IgD-negative memory B cell (primary cell): ENCODE measurements at regions not wholly inside any gene's neighbourhood (a gene's known extent, or its start where the extent isn't known, plus 50 kb on each side); places are given as distances from the start of the nearest gene placed in this dataset.

ENCODE experiments used
- H3K27ac Mint-ChIP-seq, 3 donors: one replicate each; pipeline ENCODE4 v1.8.0; 2020 to 2022; ENCODE audit warnings: mild to moderate bottlenecking in 3 of 3, mixed read lengths in 3 of 3, moderate library complexity in 1 of 3
- H3K27me3 Mint-ChIP-seq: one replicate; pipeline ENCODE4 v1.8.0; 2021; ENCODE audit warnings: mixed read lengths
- H3K36me3 Mint-ChIP-seq: one replicate; pipeline ENCODE4 v1.8.0; 2020; ENCODE audit warnings: mild to moderate bottlenecking, mixed read lengths
- H3K4me1 Mint-ChIP-seq, 3 donors: one replicate each; pipeline ENCODE4 v1.8.0; 2020 to 2022; ENCODE audit warnings: mixed read lengths in 3 of 3, mild to moderate bottlenecking in 1 of 3
- H3K4me3 Mint-ChIP-seq, 4 donors: one replicate each; pipeline ENCODE4 v1.8.0; 2020 to 2022; ENCODE audit warnings: mild to moderate bottlenecking in 4 of 4, mixed read lengths in 4 of 4, moderate library complexity in 3 of 4
- H3K9me3 Mint-ChIP-seq, 3 donors: one replicate each; pipeline ENCODE4 v1.8.0; 2020 to 2021; ENCODE audit warnings: mixed read lengths in 3 of 3, mild to moderate bottlenecking in 1 of 3

DNA sequence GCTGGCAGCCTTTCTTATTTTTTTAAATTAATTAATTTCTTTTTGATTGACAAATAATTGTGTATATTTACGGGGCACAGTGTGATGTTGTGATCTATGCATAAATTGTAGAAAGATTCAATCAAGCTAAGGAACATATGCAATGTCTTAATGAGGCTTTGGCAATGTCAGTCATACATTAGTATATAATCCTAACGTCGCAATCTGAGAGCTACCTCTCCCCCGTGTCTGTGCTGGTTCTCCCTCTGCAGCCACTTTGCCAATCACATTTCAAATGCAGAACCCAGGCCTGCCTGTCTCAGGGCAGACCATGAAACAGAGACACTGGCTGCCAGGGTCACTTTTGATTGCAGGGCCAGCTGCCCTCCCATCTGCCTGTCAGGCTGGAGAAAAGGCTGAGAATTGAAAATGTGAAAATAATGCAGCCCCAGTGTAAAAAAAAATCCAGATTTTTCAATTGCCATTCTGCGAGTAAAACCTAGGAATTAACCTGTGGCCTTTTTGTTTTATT, 56.3 kb downstream of the SLC24A2 start:
- peaks cover 0 to 2% (median 0%) of the 10 kb centered on the region in 3 donors for H3K9me3 Mint-ChIP-seq
- no peaks in the 10 kb centered on the region for H3K27me3 Mint-ChIP-seq
- H3K4me3 Mint-ChIP-seq: no peak overlapping the region
- H3K36me3 Mint-ChIP-seq: no peaks in the 10 kb centered on the region
- H3K27ac Mint-ChIP-seq: no peak overlapping the region
- no peaks in the 10 kb centered on the region for H3K4me1 Mint-ChIP-seq

DNA sequence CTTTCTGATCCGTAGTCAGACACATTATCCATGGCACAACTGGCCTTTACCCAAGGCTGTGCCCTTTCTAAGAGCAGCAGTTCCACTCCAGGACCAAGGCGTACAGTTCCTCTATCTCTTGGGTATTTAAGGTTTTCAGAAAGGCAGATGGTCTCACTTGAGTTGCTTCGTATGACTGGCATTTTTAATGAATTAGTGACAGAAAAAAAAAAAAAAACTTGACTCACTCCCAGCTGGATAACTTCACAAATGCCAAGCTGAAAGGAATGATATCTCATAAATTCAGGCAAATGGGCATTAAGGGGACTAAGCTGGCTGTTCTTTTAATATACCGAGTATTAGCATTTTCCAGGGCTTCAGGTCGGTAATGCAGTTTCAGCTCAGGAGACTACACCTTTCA, 60.7 kb downstream of the SLC24A2 start:
- Mint-ChIP-seq H3K27ac (no peak overlapping the region), H3K4me1 (peaks cover 0 to 1% (median 0%) of the 10 kb centered on the region in 3 donors), H3K27me3 (no peaks in the 10 kb centered on the region), H3K4me3 (no peak overlapping the region), H3K9me3 (no peaks in the 10 kb centered on the region), H3K36me3 (no peaks in the 10 kb centered on the region)

DNA sequence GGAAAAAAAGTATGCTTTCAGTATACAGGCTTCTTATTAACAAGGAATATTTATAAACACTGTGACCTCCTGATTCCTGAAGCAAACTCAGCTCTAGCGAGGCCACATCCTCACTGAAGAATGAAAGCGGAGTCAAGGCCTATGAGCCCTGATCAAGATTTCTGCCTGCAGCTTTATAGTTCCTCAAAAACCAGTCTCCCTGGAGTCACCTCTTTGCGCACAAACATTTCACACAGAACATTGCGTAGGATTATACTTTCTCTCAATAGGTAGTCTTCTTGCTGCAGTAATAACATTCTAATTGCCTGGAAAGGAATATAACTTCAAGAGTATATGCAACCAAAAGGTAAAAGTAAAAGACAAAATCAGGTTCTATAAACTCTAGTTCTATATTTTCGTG, 62.9 kb downstream of the SLC24A2 start:
- no peaks in the 10 kb centered on the region for H3K9me3 Mint-ChIP-seq
- no peaks in the 10 kb centered on the region for H3K36me3 Mint-ChIP-seq
- no peaks in the 10 kb centered on the region for H3K27me3 Mint-ChIP-seq
- no peak overlapping the region for H3K4me3 Mint-ChIP-seq
- H3K27ac Mint-ChIP-seq: no peak overlapping the region
- H3K4me1 Mint-ChIP-seq: peaks cover 0 to 1% (median 0%) of the 10 kb centered on the region in 3 donors

DNA sequence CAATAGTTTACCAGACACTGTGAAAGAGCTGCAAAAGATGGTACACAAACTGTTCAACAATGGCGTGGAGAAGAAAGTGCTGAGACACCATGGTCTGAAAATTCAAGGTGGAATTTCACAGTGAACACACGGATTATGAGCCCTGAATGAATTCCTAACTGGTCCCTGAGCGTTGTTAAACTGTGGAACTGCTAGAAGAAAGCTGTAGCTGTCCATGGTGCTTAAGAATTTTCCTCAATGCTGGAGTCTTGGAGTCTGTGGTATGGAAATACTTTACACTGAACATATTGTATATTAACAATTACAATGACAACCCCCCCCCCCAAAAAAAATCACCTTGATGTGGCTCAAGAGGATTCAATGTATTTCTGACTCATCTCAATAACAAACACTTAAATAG, 68.5 kb downstream of the SLC24A2 start:
- Mint-ChIP-seq H3K9me3 (peaks cover 0 to 2% (median 0%) of the 10 kb centered on the region in 3 donors), H3K4me3 (no peak overlapping the region), H3K36me3 (no peaks in the 10 kb centered on the region), H3K4me1 (peaks cover 0 to 1% (median 0%) of the 10 kb centered on the region in 3 donors), H3K27ac (no peak overlapping the region), H3K27me3 (no peaks in the 10 kb centered on the region)

DNA sequence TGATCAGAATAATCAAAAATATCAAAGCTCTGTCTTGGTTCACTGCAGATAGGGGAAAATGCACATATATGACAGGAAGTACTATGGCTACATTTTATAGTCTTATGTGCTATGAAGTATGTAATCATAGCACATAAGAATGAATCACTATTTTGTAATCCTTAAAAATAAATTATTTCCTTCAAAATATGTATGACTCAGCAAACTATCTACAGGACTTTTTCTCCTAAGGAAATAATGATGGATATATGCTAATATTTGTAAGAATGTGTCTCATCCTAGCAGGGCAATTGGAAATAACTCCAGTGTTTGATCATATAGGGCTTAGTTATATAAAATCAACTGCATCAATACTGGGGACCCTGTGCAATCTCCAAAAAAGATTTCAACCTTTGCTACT, 85.1 kb downstream of the SLC24A2 start:
- no peak overlapping the region for H3K4me3 Mint-ChIP-seq
- H3K27me3 Mint-ChIP-seq: no peaks in the 10 kb centered on the region
- H3K9me3 Mint-ChIP-seq: no peaks in the 10 kb centered on the region
- no peak overlapping the region for H3K27ac Mint-ChIP-seq
- H3K4me1 Mint-ChIP-seq: no peaks in the 10 kb centered on the region
- H3K36me3 Mint-ChIP-seq: no peaks in the 10 kb centered on the region

DNA sequence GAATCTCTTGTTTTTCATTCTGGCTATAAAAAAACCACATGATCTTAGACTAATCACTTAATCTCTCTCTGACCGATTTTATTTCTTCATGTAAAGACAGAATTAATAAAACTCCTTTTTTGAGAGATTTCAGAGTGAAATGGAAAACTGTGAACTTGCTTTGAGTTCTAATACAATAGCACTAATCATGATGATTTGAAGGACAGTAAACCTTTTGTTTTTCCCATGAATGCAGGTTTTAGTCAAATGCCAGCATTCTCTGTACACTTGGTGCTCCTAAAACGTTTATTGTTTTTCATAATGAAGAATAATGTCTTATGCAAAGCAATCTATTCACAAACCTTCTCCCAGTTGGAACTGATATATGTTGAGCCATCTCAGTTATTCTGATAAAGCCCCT, 86.8 kb downstream of the SLC24A2 start:
- H3K4me3 Mint-ChIP-seq: no peak overlapping the region
- H3K4me1 Mint-ChIP-seq: no peaks in the 10 kb centered on the region
- no peaks in the 10 kb centered on the region for H3K27me3 Mint-ChIP-seq
- no peaks in the 10 kb centered on the region for H3K36me3 Mint-ChIP-seq
- no peaks in the 10 kb centered on the region for H3K9me3 Mint-ChIP-seq
- no peak overlapping the region for H3K27ac Mint-ChIP-seq

DNA sequence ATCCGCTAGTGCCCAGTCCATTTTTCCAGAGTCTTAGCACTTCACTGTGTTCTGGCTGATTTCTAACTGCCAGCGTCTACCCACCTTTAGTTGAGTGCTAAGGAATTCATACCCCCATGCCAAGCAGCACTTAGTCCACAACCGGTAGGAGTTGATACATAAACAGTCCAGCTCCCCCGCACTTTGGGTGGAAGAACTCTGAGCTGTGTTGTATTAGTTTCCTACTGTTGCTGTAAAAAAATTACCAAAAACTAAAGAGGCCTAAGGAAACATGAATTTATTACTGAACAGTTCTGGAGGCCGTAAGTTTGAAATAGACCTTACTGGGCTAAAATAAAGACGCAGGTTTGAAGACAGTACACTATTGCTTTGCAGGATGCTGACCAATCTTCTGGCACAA, 87.6 kb downstream of the SLC24A2 start:
- Mint-ChIP-seq H3K9me3 (no peaks in the 10 kb centered on the region), H3K4me3 (no peak overlapping the region), H3K36me3 (no peaks in the 10 kb centered on the region), H3K4me1 (no peaks in the 10 kb centered on the region), H3K27ac (no peak overlapping the region), H3K27me3 (no peaks in the 10 kb centered on the region)

DNA sequence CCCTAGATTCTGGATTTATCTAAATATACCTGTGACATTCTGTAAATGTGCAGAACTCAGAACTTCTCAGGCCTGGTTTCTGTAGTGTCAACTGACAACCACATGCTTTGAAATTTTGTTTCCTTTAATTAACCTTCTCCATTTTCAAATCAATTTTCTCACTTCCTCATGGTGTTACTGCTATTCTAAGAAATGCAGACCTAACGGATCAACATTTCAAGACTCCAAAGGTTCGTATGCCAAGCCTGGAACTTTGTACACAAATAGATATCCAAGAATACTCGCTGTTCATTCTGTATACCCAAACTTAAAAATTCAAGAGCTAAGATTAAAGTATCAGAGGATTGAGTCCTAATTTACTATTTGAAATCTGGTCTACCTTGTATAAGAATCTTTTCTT, 88.1 kb downstream of the SLC24A2 start:
- Mint-ChIP-seq H3K36me3 (no peaks in the 10 kb centered on the region), H3K9me3 (no peaks in the 10 kb centered on the region), H3K27ac (no peak overlapping the region), H3K4me3 (no peak overlapping the region), H3K27me3 (no peaks in the 10 kb centered on the region), H3K4me1 (no peaks in the 10 kb centered on the region)

DNA sequence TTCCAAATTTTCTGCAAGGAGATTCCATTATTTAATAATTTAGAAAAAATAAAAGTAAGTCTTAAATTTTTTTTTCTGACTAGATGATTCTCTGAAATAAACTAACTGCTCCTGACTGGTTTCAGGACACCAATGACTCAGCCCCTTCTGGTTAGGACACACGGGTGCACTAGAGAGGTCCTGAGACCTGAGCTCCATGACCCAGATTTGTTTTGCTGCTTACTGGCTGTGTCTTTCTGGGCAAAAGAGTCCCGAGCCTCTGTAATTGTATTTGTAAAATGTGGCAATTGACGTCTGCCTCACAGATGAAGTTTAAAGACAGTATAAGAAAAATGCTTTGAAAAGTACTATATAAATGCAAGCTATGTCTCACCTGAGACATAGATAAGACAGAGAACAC, 89.1 kb downstream of the SLC24A2 start:
- no peaks in the 10 kb centered on the region for H3K36me3 Mint-ChIP-seq
- no peaks in the 10 kb centered on the region for H3K9me3 Mint-ChIP-seq
- no peak overlapping the region for H3K4me3 Mint-ChIP-seq
- no peaks in the 10 kb centered on the region for H3K4me1 Mint-ChIP-seq
- no peak overlapping the region for H3K27ac Mint-ChIP-seq
- no peaks in the 10 kb centered on the region for H3K27me3 Mint-ChIP-seq

DNA sequence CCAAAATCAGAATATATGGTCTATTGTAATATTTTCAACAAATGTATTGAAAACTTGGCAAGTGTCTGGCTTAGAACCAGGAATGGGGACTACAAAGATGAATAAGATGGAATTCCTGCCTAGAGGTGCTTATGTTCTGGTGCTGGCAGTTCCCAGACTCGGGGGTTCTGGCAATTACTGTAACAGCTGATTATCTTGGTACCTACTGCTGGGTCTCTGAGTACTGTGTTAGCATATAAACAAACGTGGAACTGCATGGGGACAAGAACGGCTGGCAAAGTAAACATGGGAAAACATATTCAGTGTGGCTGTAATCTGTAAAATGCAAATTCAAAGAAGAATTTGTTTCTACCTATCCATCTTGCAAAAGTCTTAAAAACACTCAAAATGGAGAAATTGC, 89.9 kb downstream of the SLC24A2 start:
- no peaks in the 10 kb centered on the region for H3K27me3 Mint-ChIP-seq
- H3K4me3 Mint-ChIP-seq: no peak overlapping the region
- H3K36me3 Mint-ChIP-seq: no peaks in the 10 kb centered on the region
- peaks cover 0 to 2% (median 0%) of the 10 kb centered on the region in 3 donors for H3K9me3 Mint-ChIP-seq
- H3K27ac Mint-ChIP-seq: no peak overlapping the region
- no peaks in the 10 kb centered on the region for H3K4me1 Mint-ChIP-seq

DNA sequence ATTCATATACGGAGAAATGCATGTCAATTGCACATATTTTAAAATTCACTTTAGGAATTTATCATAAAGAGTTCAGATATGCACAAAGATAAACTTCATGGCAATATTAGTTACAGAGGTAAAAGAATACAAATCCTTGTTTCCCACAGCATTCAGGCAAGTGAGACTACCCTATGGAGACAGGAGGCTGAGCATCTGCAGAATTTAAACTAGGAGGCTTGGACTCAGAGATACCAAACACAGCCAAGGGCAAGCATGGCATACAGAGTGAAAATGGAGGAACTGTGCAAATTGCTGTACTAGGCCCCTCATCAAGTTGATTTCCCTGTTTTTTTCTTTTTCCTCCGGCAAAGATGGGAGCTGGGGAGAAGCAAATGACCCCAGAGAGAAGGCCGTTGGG, 94.2 kb downstream of the SLC24A2 start:
- Mint-ChIP-seq H3K36me3 (no peaks in the 10 kb centered on the region), H3K4me1 (no peaks in the 10 kb centered on the region), H3K27ac (no peak overlapping the region), H3K27me3 (no peaks in the 10 kb centered on the region), H3K4me3 (no peak overlapping the region), H3K9me3 (peaks cover 0 to 2% (median 2%) of the 10 kb centered on the region in 3 donors)

DNA sequence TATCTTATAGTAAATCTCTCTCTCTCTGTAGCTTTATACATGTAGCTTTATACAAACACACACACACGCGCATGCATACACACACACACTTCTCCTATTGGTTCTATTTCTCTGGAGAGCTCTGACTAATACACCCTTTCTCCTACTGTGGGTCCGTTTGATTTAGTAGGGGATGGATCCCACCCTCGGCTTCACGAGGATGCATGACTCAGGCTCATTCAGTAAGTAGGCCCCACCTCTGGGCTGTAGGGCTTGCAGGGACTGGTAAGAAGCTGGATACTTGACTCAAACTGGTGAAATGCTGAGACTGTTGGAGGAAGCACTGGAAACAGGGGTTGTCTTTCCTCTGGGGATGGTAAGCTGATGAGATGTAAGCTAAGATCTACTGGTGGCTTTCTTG, 98.7 kb downstream of the SLC24A2 start:
- Mint-ChIP-seq H3K27me3 (no peaks in the 10 kb centered on the region), H3K27ac (no peak overlapping the region), H3K9me3 (peaks cover 5 to 10% (median 8%) of the 10 kb centered on the region in 3 donors), H3K4me1 (no peaks in the 10 kb centered on the region), H3K4me3 (no peak overlapping the region), H3K36me3 (no peaks in the 10 kb centered on the region)

DNA sequence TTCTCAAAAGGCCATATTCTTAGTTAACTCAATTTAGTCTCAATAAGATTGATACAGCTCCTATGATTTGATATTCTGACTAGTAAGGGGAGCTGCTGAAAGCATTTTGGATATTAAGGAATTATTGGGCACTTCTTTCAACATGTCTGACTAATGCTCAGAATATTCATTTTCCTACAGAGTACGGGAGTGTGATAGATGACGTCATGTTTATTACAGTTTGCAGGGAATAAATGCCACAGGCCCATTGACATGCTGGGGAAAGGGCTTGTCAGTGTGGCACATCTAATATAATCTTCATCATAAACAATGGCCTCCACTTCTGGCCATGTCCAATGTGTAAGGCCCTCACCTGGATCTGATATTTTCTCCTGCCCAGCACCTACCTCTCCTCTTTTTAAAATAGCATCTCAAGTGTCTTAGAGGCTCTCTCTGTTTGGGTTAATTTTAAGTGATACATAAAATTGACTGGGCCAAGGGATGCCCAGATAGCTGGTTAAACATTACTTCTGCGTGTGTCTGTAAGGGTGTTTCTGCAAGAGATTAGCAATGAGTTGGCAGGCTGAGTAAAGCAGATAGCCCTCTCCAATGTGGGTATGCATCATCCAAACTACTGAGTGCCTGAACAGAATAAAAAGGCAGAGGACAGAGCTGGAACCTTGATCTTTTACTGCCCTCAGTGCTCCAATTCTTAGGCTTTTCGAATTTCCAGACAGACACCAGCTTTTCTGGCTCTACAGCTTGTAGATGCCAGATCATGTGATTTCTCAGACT, 99.3 kb downstream of the SLC24A2 start:
- Mint-ChIP-seq H3K9me3 (peaks cover 5 to 10% (median 6%) of the 10 kb centered on the region in 3 donors), H3K4me1 (no peaks in the 10 kb centered on the region), H3K36me3 (no peaks in the 10 kb centered on the region), H3K27me3 (no peaks in the 10 kb centered on the region), H3K4me3 (no peak overlapping the region), H3K27ac (no peak overlapping the region)

DNA sequence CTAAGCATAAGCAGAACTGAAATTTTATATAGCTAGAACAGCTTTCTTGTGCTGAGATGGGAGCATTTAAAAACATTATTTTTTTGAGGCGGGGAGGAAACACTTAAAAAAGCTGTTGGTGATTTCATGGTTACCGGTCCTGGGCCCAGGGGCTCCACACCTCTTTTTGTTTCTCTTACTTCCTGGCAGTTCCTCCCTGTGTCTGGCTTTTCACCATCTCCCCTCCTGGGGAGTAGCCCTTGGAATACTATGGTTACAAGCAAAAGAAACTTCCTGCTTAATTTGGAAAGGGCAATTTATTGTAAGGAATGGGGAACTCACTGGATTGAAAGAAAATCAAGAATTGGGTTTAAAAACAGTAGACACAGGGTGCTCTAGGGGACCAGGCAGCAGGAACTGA, 105.1 kb downstream of the SLC24A2 start:
- no peaks in the 10 kb centered on the region for H3K4me1 Mint-ChIP-seq
- no peaks in the 10 kb centered on the region for H3K27me3 Mint-ChIP-seq
- no peak overlapping the region for H3K4me3 Mint-ChIP-seq
- peaks cover 3 to 14% (median 6%) of the 10 kb centered on the region in 3 donors for H3K9me3 Mint-ChIP-seq
- H3K36me3 Mint-ChIP-seq: peaks cover 2% of the 10 kb centered on the region
- H3K27ac Mint-ChIP-seq: no peak overlapping the region

DNA sequence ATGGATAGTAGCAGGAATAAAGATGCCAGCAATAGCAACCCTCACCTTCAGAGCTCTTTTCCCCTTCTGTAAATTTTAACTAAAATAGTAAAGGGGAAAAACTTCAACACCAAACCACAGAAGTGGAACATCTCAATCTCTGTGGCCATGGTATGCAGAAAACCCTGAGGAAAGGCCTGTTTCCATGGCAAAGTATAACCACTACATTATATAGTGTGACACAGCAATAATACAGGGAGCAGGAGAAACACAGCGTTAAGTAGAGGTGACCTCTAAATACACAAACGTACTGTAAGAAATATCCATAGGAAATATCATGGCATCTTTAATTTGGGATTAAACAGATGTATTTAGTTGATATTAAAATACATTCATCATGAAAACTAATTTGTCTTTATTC, 106.4 kb downstream of the SLC24A2 start:
- peaks cover 2% of the 10 kb centered on the region for H3K36me3 Mint-ChIP-seq
- H3K27ac Mint-ChIP-seq: no peak overlapping the region
- peaks cover 3 to 14% (median 4%) of the 10 kb centered on the region in 3 donors for H3K9me3 Mint-ChIP-seq
- H3K4me3 Mint-ChIP-seq: no peak overlapping the region
- H3K27me3 Mint-ChIP-seq: no peaks in the 10 kb centered on the region
- no peaks in the 10 kb centered on the region for H3K4me1 Mint-ChIP-seq

DNA sequence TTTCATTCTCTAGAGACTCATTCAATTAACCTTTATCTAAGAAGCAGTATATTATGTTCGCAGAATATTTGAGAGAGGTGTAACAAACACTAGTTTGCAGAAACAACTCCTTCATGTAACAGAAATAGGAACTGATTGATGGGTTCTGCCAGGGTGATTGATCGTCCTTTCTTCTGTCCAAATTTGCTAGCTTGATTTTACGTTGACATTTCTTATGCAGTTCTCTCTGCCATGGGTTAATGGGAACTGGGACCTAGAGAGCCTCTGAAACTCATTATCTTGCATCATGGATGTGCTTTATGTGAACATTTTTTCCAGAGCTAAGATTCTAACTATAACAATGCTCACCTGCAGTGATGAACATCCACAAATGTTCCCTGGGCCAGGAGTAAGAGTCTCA, 107.0 kb downstream of the SLC24A2 start:
- H3K9me3 Mint-ChIP-seq: peaks cover under 1 to 13% (median 3%) of the 10 kb centered on the region in 3 donors
- H3K36me3 Mint-ChIP-seq: peaks cover 2% of the 10 kb centered on the region
- no peak overlapping the region for H3K27ac Mint-ChIP-seq
- no peaks in the 10 kb centered on the region for H3K27me3 Mint-ChIP-seq
- no peak overlapping the region for H3K4me3 Mint-ChIP-seq
- H3K4me1 Mint-ChIP-seq: no peaks in the 10 kb centered on the region
